HepG2 (cell line): ENCODE measurements at regions not wholly inside any gene's neighbourhood (a gene's known extent, or its start where the extent isn't known, plus 50 kb on each side); places are given as distances from the start of the nearest gene placed in this dataset.

Source experiments
- ATAC-seq: fragments of 200-7000 bp; cut with Tn5 transposase; 3 replicates; pipeline ENCODE4 v1.9.1; 2020; ENCODE audit warnings: mild to moderate bottlenecking, moderate library complexity
- BruUV-seq: library from RNA; stranded (reverse); fragments of 400-500 nt; replicated peaks from 2 replicates; lab custom pipeline; 2021; lab: Mats Ljungman, UMichigan
- CTCF ChIA-PET: fragments of 300-600 bp; formaldehyde crosslinking; extraction: SDS; loops from one replicate; lab custom pipeline; 2021; ENCODE audit warnings: low total read pairs, inconsistent platforms, low intra/inter-chr PET ratio; lab: Yijun Ruan, JAX
- POLR2A ChIA-PET: fragments of 350-600 bp; sonication (Branson Sonifier 250); formaldehyde crosslinking; loops from one replicate; lab custom pipeline; 2020; ENCODE audit warnings: antibody characterized with exemption, inconsistent platforms; lab: Yijun Ruan, JAX
- DNase-seq: peaks from one replicate; pipeline ENCODE4 v3.0.0-alpha.2; 2015; ENCODE audit warnings: low spot score
- FAIRE-seq: peaks from 3 replicates; lab custom pipeline; 2011; peaks lifted over from hg19 to GRCh38; lab: Jason Lieb, UNC
- H2AFZ ChIP-seq: one replicate; pipeline ENCODE4 v1.6.1; 2011; ENCODE audit warnings: low read length, inconsistent platforms
- H3K27ac ChIP-seq: fragments of 300-600 bp; 3 replicates; pipeline ENCODE4 v1.8.0; 2011; ENCODE audit warnings: mixed run types, mild to moderate bottlenecking, mixed read lengths, low read length, inconsistent platforms; ENCODE audit not compliant: insufficient read depth; ENCODE audit errors: extremely low read length
- H3K27me3 ChIP-seq, 2 experiments: fragments of 200-600 bp in 1 of 2; 2 replicates in 1 of 2; 3 replicates in 1 of 2; pipeline versions ENCODE4 v1.6.0 to v1.8.0; 2011; ENCODE audit warnings: low read length in 2 of 2, mild to moderate bottlenecking in 2 of 2, moderate library complexity in 2 of 2, inconsistent platforms in 1 of 2; ENCODE audit not compliant: insufficient read depth in 2 of 2, control insufficient read depth in 1 of 2
- H3K36me3 ChIP-seq, 2 experiments: fragments of 200-600 bp in 1 of 2; replicated peaks in 1 of 2; 2 replicates in 1 of 2; 3 replicates in 1 of 2; pipeline versions ENCODE4 v1.5.1 to v1.8.0; 2011; ENCODE audit warnings: low read length in 2 of 2, inconsistent platforms in 1 of 2; ENCODE audit not compliant: insufficient read depth in 2 of 2, control insufficient read depth in 1 of 2
- H3K4me1 ChIP-seq: 2 replicates; pipeline ENCODE4 v1.5.1; 2012; ENCODE audit warnings: low read length, inconsistent platforms; ENCODE audit not compliant: insufficient read depth
- H3K4me2 ChIP-seq: 2 replicates; pipeline ENCODE4 v1.6.0; 2011; ENCODE audit warnings: low read depth, low read length, inconsistent platforms
- H3K4me3 ChIP-seq, 3 experiments: fragments of 200-600 bp in 1 of 3; sonication (generic), shearing (Covaris generic) in 1 of 3; replicated peaks in 1 of 3; 2 replicates each; pipeline ENCODE4 v1.5.1; 2011 to 2016; ENCODE audit warnings: low read length in 3 of 3, inconsistent platforms in 2 of 3, low read depth in 2 of 3, mild to moderate bottlenecking in 2 of 3, control low read depth in 1 of 3, mixed read lengths in 1 of 3; ENCODE audit not compliant: insufficient read depth in 1 of 3
- H3K79me2 ChIP-seq: one replicate; pipeline ENCODE4 v1.6.1; 2011; ENCODE audit warnings: low read length, inconsistent platforms; ENCODE audit not compliant: insufficient read depth
- H3K9ac ChIP-seq: 2 replicates; pipeline ENCODE4 v1.6.0; 2011; ENCODE audit warnings: mild to moderate bottlenecking, low read depth, low read length, inconsistent platforms; ENCODE audit not compliant: insufficient read depth
- H3K9me3 ChIP-seq: 2 replicates; pipeline ENCODE4 v1.5.1; 2012; ENCODE audit warnings: mild to moderate bottlenecking, low read length
- H4K20me1 ChIP-seq: 2 replicates; pipeline ENCODE4 v1.6.0; 2011; ENCODE audit warnings: inconsistent platforms, mild to moderate bottlenecking, low read length, moderate library complexity; ENCODE audit not compliant: insufficient read depth
- DMTF1 ChIP-seq: sonication (generic); formaldehyde crosslinking; IDR thresholded peaks from 2 replicates; pipeline ENCODE4 v1.4.0; 2020; ENCODE audit warnings: mild to moderate bottlenecking, missing genetic modification reagents
- HNRNPH1 ChIP-seq: fragments of 200-400 bp; formaldehyde crosslinking; optimal IDR thresholded peaks from 2 replicates; pipeline ENCODE3; 2017; ENCODE audit warnings: mild to moderate bottlenecking, low read depth, low read length
- KAT7 ChIP-seq: IDR thresholded peaks from 2 replicates; pipeline ENCODE4 v1.6.1; 2018; ENCODE audit warnings: borderline replicate concordance, missing compliant biosample characterization
- KMT2B ChIP-seq: IDR thresholded peaks from 2 replicates; pipeline ENCODE4 v1.6.1; 2016; ENCODE audit warnings: missing genetic modification reagents, missing compliant biosample characterization
- MBNL3 ChIP-seq: fragments of 250-450 bp; sonication (Bioruptor Pico); conservative IDR thresholded peaks from 2 replicates; pipeline ENCODE4 v1.8.0; 2022; ENCODE audit warnings: mild to moderate bottlenecking, inconsistent platforms
- ZNF562 ChIP-seq: sonication (generic); formaldehyde crosslinking; IDR thresholded peaks from 2 replicates; pipeline ENCODE4 v1.8.0; 2022; ENCODE audit warnings: missing genetic modification reagents, borderline replicate concordance
- ZNF704 ChIP-seq: sonication (generic); formaldehyde crosslinking; IDR thresholded peaks from 2 replicates; pipeline ENCODE4 v1.8.1; 2023; ENCODE audit warnings: mild to moderate bottlenecking, inconsistent platforms, moderate library complexity, missing genetic modification reagents, borderline replicate concordance
- ZNF788 ChIP-seq: sonication (generic); formaldehyde crosslinking; IDR thresholded peaks from 2 replicates; pipeline ENCODE4 v1.5.0; 2020; ENCODE audit warnings: mild to moderate bottlenecking, missing genetic modification reagents, borderline replicate concordance
- WGBS: methylation state at CpG from one replicate; pipeline ENCODE4 v1.1.6; 2017; ENCODE audit warnings: low lambda C conversion rate; 5-methylcytosine and 5-hydroxymethylcytosine counted together
- in situ Hi-C: cut with HindIII; loops from 2 replicates; pipeline ENCODE4 v1.10.0; 2017; ENCODE audit warnings: low pct_unique_long_range_greater_than_20kb; ENCODE audit not compliant: extremely low pct_ligation_motif_present
- intact Hi-C: fragments of 100-400 bp; cut with micrococcal nuclease; formaldehyde crosslinking; loops from one replicate; pipeline ENCODE4 v1.10.0; 2022; ENCODE audit not compliant: unreplicated experiment

GRCh38 chr10:109007514-109007913 lies 915.8 kb downstream of the XPNPEP1 start:
- POLR2A ChIA-PET, result no interaction called here
- Histone ChIP-seq H3K27ac (no peak overlapping the region), H4K20me1 (no peaks in the 10 kb centered on the region), H3K4me2 (no peak overlapping the region), H3K27me3 (no peaks in the 10 kb centered on the region; a peak in 1 of 5 replicates), H3K4me1 (no peaks in the 10 kb centered on the region), H3K79me2 (no peaks in the 10 kb centered on the region), H3K36me3 (no peaks in the 10 kb centered on the region), H2AFZ (no peak overlapping the region), H3K9ac (no peak overlapping the region), H3K4me3 (no peak overlapping the region), H3K9me3 (peaks cover 11% of the 10 kb centered on the region)
- in situ Hi-C loops (no loop called here), intact Hi-C loops (no loop called here)
- no peak for TF ChIP-seq ZNF704 (CRISPR knock-in tag)
- no peak for TF ChIP-seq HNRNPH1
- no peak for TF ChIP-seq DMTF1 (CRISPR knock-in tag)
- TF ChIP-seq MBNL3, result no peak
- no peak for TF ChIP-seq KAT7 (CRISPR knock-in tag)
- TF ChIP-seq KMT2B, result no peak
- TF ChIP-seq ZNF562 (CRISPR knock-in tag), result no peak
- TF ChIP-seq ZNF788 (CRISPR knock-in tag), result no peak
- WGBS, result 0% methylated on average over 1 of the region's 1 CpG
- FAIRE-seq, result no peak
- BruUV-seq, result no TSS peak
- no peak for ATAC-seq
- DNase-seq, result no peak
- CTCF ChIA-PET, result no interaction called here
